HG02938 (cell line): ENCODE measurements at regions not wholly inside any gene's neighbourhood (a gene's known extent, or its start where the extent isn't known, plus 50 kb on each side); places are given as distances from the start of the nearest gene placed in this dataset.
"Not testable (repeated sequence)": the region's sequence is repeated elsewhere in the genome, so short reads cannot be mapped to it uniquely, and the experiment has no call there.

Experiments used
- ATAC-seq: cut with Tn5 transposase; IDR thresholded peaks from one replicate; pipeline ENCODE4 v1.9.1; 2021; ENCODE audit warnings: mild to moderate bottlenecking, moderate library complexity; ENCODE audit not compliant: unreplicated experiment

DNA sequence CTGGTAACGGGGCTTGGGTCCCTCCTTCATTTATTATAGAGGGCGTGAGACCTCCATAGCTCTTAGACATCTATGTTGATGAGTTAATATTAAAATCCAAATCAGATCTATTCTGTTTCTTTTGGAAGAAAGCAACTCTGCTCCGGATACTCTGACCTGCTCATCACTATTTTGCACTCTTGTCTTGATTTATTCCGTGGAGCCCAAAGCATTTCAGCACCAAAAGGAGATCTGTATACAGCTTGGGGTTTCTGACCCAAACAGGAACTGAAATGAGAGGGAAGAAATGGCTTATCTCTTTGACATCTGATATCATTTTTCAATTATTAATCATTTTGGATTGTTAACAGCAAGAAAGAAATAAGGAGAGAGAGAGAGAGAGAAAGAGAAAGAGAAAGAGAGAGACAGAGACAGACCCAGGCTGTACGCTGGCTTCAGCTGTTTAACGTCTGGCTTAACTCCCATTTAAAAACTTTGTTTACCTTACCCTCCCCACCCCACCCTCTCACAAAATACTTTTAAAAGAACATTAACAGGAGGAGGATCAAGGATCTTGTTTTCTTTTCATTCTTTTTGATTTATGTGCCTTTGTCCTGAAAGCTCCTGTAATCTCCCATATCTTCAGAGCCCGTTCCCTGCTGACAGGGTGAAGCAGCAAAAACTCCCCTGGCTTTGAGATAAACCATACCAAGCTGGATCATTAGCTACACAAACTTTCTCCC, 231.4 kb upstream of the TUT7 start:
- no peak for ATAC-seq

DNA sequence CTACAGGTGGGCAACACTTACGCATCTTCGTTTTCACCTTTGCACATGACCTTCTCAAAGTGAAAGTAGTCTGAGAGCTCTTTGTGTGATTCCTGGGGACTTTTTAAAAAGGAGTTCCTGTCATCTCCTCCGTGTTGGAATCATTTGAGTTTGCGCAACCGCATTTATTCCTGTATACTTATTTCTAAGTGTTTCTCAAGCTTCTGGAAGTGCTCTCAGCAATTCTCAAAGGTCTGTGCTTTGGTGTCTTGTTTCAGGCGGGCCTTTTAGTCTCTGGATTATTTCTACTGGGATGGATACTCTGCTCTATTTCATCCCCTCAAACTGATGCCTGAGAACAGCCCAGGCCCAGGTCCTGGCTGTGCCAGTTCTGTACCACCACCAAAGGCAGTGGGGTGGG, 226.5 kb upstream of the TUT7 start:
- no peak for ATAC-seq

DNA sequence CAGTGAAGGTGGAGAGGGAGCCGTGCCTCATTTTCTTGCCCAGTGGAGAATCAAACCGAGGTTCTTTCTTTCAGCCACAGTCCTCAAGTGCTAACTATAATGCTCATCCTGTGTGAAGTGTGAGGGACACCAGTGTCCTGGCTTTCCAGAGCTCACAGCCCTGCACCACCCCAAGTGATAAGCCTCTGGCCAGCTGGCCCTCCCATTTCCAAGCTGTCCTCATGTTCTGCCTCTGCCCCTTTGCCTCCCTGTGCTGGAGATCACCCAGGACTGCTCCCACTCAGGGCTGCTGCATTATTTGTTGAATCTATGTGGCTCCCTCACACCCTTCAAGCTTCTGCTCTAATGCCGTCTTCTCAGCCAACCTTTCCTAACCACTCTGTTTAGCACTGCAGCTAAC, 224.5 kb upstream of the TUT7 start:
- no peak for ATAC-seq

DNA sequence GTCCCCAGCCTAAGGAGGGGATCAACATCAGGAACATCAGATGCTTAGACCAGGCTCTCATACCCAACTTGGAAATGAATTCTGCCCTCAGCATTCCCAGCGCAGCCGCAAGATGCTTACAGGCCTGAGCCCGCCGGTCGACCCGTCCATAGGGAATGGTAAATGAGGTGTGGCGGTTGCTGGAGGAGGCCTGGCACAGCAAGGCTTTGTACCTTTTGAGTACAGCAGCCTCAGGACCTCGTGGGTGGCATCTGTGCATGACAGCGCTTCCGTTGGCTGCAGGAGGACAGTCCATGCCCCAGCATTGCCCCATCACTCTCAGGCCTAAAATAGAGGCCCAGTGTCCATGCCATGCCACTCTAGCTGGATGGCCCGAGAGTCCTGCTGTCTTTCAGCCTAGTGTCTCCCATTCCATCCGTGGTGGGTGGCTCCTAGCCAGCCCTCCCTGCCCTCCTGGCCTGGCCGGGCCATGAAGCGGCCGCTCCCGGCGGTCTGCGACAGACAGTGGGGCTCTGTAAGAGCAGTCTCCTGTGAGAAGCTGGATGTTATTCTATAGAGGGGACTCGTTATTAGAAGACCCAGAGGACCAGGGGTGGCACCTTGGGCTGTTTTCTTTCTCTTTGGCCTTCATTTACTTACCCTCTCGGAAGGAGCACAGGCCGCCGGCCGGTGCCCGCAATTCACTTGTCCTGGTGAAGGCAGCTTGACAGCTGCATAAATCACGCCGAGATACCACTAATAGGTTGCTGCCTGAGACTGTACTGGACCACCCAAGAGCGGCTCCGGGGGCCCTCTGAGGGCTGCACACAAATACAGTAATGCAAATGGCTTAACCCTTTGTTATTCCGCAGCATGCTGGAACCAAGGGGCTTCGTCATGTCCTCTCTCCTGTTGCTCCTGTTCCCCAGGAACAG, 223.5 kb upstream of the TUT7 start:
- no peak for ATAC-seq

DNA sequence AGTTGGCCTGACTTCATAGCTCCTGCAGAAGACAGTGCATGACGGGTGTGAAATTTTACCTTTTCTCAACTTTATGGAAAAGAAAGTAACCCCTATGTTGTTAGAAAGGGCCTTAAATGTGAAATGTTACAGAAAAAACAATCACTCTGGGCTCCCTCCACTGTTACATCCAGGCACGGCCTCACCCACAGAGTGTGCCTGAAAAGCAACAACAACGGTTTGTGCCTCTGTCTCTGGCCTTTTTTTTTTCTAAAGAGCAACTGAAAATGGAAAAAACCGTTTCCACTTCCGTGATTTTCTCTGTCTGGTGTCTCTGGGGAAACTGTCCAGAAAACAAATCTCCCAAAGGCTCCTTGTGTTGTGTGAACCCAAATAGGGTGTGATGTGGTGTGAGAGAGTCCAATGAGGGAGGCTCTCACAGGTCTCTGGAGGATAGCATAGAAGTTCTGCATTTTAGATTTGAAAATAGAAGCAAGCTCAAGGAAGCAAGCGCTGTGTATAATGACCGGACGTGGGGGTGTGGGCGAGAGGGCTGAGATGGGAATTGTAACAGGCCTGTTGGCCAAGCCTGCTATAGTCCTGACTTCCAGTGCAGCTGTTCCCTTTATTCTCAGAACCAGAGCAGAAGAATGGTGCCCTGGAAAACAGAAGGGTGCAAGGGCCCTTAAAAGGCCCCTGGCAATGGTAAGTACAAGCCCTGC, 221.8 kb upstream of the TUT7 start:
- ATAC-seq = no peak

DNA sequence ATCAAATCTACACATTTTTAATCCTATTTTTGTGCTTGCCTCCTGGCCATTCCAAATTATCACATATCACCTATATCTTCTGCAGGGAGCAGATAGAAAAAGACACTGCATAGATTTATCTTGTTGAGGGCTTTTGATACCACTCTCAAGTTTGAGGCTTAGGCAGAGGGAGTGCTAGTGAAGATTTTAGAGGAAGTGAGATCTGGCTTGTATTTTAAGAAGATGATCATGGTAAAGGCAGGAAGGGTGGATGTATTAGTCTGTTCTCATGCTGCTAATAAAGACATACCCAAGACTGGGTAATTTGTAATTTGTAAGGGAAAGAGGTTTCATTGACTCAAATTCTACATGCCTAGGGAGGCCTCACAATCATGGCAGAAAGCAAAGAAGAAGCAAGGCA, 220.9 kb upstream of the TUT7 start:
- ATAC-seq = no peak

DNA sequence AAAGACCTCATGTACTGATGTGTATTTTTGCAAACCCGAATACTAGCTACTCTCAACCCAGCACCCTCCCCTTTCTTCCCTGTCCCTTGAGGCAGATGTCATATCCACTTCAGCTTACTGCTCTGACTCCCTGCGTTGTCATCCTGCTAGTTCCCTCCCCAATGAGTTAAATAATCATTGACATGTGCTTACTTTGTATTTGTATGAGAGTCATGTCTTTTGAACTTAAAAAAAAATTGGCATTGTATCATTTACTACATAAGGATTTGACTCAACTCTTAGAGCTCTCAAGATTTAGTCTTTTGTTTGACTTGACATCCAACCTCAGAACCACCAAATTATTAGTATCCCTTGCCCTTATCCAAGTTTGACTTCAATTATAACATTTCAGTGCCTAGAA, 219.7 kb upstream of the TUT7 start:
- no peak for ATAC-seq

DNA sequence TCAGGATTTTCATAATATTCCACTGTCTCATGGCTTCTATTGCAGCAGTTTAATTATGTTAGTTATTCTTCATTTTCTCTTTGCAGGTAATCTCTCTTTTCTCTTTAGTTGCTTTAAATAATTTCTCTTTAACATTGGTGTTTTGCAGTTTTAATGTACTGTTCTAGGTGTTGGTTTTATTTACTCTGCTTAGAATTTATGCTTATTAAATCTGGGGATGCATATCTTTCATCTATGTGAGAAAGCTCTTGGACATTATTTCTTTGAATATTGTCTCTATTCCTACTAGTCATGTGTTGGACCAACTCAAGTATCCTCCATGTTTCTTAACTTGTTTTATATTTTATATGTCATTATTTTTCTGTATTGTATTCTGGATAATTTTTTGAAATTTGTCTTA, 218.7 kb upstream of the TUT7 start:
- ATAC-seq = no peak

DNA sequence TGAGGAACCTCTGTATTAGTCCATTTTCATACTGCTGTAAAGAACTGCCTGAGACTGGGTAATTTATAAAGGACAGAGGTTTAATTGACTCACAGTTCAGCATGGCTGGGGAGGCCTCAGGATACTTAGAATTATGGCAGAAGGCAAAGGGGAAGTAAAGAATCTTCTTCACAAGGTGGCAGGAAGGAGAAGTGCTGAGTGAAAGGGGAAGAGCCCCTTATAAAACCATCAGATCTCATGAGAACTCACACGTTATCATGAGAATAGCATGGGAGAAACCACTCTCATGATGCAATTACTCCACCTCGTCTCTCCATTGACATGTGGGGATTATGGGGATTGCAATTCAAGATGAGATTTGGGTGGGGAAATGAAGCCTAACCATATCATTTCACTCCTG, 211.4 kb upstream of the TUT7 start:
- ATAC-seq = not testable (repeated sequence)

DNA sequence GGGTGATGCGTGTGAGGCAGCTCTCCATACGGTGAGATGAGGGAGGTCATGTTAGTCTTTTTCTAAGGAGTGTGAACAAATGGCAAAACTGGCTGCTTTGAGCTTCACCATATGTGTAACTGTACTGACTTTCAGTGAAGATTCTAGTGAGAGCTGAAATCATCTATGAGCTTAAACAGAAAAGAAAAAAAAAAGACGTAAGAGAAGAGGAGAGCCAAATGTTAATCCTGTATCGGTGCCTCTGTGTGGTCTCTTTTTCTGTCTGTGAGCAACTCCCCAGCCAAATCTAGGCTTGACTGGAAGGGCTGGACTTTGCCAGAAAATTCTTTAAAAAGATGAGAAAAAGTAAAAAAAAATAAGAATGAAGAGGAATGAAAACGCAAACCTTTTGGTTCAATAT, 209.7 kb upstream of the TUT7 start:
- ATAC-seq = no peak

DNA sequence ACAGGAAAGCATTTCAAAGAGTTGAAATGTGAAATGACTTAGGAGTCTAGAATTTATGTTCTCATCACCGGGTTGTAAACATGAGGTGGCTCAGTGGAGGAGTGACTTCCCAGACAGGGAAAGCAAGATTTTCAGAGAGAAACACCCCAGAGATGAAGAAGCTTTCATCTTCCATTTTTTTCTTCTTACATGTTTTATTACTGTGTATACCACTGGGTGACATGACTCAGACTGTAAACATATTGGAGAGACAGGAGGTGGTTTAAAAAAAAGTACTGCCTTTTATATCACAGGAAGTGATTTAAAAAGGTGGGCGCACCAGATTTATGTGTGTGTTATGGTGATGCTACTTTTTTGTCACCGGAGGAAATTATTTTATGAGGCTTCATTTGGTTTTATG, 209.1 kb upstream of the TUT7 start:
- ATAC-seq = no peak

DNA sequence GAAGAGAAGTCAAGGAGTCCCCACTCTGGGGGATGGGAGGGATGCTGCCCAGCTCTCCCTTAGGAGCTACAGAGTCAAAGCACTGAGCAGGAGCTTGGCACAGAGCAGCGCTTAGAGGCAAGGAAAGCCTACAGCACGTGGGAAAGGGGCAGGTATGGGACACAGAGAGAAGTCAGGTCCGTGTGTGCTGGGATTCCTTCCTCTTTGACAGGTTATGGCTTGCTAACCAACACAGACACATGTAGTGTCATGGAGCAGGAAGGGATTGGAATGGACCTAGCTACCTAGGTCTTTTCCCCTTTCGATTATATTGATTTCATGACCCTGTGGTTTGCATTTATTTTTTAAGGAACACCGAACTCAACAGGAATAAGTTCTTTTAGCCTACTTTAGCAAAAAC, 208.5 kb upstream of the TUT7 start:
- no peak for ATAC-seq

DNA sequence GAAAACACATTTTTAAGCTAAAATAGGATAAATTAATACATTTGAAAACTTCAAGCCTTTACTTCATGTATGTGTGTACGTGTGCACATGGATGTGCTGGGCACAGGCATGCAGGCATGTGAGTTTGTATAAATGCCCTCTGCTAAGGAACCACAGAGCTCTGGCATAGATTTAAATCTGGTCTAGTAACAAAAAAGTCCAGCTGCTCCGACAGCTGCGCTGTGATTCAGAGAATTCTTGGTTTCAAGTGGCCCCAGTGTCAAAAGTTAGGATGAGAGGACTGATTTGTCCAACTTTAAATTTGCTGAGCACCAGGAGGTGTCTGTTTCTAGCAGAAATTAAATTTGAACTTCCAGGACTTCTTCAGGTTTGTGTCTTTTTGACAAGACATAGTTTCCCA, 203.7 kb upstream of the TUT7 start:
- ATAC-seq = no peak

DNA sequence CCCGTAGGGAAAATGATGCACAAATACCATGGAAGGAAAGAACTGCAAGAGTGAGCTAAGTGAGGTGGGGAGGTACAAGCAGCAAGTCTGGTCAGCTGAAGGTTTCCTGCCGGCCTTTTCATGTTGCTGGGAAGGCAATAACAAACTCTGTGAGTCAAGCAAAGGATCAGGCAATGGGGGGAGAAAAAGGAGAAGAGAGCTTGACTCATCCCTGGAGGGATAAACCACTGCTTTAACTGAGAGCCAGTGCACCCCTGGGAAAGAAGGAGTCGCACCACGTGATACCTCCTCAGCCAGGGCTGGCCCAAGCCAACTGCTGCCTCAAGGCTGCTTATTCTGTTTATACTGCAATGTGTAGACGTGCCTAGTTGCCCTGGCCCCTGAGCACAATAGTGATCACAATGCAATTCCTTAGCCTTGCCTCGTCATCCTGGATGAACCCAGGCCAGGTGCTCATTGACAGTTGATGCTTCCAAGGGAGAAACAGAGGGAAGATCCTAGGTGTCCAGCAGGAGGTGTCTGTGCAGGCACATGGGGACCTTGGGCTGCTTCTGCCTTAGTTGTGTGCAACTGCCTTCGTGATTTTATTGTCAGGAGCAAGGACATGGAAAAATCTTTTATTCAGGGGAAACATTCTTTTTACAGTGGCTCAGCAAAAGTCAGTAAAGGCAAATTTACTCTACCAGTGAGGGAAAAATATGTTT, 203.0 kb upstream of the TUT7 start:
- ATAC-seq = no peak

DNA sequence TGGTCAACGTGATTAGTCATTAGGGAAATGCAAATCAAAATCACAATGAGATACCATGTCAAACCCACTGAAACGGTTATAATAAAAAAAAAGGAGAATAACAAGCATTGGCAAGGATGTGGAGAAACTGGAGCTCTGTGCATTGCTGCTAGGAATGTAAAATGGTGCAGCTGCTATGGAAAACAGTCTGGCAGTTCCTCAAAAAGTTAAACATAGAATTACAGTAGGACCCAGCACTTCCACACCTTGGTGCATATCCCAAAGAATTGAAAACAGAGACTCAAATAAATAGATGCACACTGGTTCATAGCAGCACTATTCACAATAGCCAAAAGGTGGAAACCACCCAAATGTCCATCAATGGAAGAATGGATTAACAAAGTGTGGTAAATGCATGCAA, 201.5 kb upstream of the TUT7 start:
- ATAC-seq = no peak

DNA sequence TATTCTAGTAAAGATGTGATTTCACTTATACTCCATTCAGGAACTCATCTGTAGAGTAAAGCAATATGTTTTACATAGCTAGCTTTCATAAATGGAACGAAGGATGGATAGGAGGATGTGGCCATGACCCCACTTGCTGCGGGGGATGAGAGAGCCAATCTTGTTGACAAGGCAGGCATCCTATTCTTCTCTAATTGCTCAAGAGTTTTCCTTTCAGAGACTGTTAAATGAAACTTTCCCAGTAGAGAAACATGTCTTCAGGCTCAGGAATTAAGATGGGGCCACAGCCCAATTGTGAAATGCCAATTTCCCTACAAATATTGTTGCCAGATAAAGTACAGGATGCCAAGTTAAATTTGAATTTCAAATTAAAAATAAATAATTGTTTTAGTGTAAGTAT, 196.2 kb upstream of the TUT7 start:
- no peak for ATAC-seq

DNA sequence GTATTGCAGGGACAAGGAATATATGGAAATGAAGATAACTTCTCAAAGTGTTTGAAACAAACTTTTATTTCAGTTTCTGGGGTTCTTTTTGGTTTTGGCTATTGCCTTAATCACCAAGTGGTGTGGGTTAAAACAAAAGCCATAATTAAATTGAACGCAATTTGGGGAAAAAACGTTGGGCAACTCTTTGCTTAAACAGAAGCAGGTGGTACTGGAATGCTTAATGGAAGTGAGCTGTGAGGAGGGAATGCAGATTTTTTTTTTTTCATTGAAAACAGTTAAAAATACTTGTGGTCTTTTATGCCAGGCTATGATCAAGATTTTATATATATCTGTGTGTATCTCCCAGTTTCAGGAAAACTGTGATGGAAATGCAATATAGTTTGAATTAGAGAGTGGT, 195.7 kb upstream of the TUT7 start:
- no peak for ATAC-seq

DNA sequence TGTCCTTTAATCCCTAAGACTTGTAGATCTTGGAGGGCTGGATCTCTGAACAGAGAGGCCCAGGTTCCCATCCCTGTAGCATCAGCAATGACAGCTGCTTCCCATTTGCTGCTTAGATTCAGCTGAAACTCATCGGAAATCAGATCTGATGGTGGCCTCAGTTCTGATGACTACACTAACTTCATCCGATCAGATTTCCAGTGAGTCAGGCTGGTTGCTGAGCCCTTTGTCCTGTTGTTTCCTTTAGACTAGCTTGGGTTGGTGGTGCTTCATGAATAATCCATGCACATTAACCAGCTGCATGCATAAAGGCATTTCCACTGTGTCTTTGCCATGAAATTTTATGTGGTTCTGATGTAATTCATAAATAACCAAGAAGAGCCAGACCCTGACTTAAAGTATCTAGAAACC, 195.2 kb upstream of the TUT7 start:
- ATAC-seq = no peak

DNA sequence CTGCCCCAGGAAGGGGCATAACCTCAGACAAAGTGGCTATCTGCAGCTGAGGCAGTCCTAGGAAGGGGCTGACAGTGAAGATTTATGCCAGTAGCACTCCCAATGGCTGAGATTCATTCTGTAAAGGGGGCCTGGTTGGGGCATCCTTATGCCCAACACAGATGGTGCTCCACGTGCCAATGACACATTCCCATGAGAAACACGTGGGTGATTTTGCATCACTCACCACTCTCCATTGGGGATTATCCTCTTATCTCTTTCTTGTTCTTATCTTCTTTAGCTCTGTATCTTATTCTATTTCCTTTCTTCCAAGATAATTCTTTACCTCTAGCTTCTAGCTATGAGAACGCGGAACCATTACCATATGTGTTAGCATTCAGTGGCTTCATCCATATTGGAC, 194.0 kb upstream of the TUT7 start:
- ATAC-seq = no peak

DNA sequence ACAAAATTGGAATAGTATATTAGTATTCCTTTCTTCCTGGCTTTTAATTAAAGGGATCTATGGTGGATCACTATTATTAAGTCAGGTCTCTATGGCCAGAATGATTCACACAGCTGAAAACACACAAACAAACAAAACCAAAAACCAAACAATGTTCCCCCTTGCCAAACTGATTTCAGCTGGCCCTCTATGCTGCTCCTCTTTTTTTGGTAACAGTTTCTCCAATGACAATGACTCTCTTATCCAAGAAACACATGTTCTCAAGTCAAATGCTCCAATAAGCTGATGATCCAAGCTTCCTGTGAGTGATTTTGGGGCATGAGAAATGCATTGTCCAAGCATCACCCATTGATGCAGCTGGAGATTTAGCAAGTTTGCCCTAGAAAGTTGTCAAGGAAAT, 193.4 kb upstream of the TUT7 start:
- no peak for ATAC-seq

DNA sequence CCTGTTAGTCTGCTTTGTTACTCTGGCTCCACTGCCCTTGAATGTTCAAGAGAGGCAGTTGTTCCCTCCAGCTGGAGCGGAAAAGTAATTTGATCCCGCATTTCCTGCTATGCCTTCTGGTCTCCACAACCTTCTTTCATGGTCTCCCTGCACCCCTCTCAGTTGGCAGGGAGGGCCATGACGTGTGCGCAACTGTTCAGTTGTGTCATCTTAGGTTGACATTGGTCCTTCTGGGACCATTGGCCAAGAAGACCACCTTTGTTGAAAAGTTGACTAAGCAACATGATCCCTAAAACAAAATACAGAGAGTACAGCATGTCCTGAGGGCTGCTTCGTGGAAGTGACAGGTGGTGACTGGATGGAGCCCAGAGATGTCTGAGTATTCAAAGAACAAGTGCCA, 192.5 kb upstream of the TUT7 start:
- ATAC-seq = no peak
